HG03108 (cell line): ENCODE measurements at regions not wholly inside any gene's neighbourhood (a gene's known extent, or its start where the extent isn't known, plus 50 kb on each side); places are given as distances from the start of the nearest gene placed in this dataset.

ENCODE experiments used
- ATAC-seq: cut with Tn5 transposase; IDR thresholded peaks from one replicate; pipeline ENCODE4 v1.9.1; 2021; ENCODE audit warnings: moderate library complexity; ENCODE audit not compliant: unreplicated experiment

- no peak for ATAC-seq
These were observed 175.3 kb downstream of the ABHD5 start for GRCh38 chr3:43865887-43866528.

DNA sequence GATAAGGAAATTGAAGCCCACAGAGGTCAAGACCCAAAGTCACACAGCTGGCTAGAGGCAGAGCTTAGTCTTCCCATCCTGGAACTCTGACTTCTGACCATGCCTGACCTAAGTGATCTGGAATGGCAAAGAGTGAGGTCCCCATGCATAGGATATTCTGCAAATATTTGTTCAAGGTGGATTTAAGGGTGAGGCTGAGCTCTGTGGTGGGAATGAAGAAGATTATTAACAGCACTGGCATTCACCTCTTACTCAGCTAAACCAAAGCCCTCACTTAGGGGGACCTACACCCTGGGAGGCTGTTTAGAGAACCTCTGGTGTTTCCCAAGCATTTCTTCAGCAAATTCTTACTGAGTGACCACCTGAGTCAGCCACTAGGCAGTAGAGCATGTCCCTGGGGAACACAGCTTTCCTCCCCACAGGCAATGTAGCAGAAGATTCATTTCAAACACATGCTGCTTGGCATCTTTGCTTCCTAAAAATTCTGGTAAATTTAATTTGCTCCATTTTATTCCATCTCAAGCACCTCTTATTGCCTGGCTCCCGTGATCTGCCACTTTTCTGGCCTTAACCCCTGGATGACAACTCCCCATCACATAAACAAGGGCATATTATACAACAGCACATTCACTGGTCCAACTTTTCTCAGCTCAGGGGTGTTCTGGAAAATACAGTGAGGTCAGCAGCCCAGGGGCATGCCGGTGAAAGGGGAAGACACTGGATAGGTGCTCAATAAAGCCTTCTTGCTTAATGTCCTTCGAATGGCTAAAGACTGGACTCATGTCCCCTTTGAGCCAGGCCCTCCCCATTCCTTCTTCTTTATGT is 176.0 kb downstream of the ABHD5 start:
- ATAC-seq, result no peak

DNA sequence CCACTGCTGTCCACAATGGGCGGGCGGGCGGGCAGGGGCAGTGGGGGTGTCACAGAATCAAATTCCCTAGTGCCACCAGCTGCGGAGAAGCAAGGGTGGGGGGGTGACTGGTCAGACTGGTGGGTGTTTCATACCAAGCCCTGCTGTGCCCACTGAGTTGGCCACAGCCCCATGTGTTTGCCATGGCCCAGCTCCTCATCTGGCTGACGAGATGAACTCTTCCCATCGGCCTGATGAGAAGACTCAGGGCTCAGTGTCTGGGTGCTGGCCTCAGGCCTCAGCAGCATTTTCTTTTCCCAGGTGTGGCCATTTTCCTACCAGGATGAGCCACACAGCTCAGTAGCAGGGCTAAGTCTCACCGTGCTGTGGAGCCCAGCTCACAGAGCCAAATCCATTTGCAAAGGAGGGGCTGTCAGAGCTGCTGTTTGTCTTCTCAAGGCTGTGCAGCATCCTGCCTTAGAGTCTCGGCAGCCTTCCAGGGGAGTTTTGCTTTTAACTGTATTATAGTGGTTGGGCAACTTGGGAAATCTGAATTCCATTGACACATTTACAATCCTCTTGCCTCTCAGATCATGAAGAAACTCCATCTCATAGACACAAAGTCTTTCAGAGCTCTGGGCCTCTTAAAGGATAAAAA is 176.8 kb downstream of the ABHD5 start:
- no peak for ATAC-seq

DNA sequence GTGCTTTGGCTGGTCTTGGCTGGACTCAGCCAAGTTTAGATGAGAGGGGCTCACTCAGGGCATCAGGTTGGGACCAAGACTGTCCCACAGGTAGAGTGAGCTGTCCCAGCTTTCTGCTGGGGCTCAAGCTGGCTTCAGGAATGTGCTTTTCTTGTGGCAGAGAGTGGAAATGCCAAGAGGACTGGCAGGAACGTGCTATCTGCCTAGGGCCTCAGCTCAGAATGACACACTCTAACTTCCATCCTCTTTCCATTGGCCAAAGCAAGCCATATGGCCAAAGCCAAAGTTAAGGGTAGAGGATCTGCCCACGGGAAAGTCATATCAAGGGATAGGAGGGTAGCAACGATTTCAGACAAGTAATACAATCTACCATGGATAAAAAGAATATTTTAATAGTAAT is 178.8 kb downstream of the ABHD5 start:
- ATAC-seq, result no peak

DNA sequence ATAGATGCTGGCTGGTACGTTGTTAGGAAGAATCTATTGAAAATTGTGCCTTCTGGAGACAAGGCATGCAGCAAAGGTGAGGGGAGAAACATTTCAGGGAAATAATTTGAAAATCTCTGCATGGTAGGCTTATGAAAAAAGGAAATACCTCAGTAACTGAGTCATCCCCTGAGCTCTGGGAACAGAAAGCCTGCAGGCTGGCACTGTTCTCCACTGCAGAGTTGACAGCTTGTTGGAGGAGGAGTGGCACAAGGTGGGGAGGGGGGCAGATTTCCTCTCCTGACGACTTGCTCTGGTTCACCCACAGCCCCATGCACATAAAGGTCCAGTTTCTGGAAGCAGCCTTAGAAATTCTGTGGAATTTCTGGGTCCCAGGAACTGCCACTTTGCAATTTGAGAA is 179.4 kb downstream of the ABHD5 start:
- no peak for ATAC-seq

DNA sequence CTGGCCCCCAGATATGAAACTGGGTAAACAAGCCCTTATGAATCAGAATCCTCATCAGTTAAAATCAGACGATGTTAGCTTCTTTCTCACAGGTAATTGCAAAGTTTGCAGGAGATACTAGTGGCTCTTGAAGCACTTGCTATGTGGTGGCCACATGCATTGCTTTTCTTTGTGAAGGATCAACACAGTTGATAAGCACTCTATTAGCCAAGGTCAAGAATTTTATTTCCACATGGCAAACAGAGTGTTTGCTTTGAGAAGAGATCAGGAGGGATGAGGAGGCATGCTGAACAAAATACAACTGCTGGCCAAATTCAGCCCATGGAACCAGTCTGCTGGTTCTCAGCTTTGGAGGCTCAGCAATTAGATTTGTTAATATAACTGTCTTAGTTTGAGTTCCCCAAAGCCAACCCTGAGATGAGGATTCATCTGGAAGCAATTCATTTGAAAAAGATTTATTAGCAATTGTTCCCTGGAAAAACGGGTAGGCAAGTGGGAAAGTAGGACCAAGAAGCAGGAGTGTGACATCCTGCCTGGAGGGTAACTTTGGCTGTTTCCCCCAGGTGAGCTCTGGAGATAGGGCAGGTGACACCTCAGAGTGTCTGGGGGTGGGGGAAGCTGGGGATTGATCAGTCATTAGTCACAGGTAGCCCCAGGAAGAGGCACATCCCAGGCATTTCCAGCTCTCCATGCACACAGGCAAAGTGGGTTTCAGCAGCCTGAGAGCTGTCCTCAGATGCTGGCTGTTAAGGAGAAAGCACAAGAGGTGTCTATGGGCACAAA is 180.3 kb downstream of the ABHD5 start:
- no peak for ATAC-seq

DNA sequence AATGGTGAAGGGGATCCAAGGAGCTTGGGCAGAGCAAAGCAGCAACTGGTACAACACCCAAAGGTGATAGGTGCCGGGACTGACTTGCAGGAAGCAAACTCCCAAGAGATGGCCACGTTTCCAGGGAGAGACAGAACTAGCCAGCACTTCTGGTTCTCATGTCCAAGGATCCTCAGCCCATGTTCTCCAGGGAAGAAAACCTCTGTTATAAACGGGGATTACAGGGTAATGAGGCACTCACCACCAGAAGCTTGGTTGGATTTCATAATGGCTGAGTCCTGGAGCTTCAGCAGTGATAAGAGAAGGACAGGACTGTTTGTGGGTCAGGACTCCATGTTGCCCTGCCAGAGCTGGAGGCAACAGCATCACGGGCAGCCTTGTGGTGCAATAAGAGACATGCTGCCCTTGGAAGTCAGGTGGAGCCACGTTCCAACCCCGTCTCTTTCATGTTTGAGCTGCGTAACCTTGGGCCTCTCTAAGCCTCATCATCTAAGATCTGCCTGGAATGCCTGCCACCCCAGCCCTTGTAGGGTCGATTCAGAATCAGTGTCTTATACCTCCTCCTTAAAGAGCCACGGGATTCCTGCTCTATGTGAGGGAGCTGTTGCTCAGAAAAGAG is 181.0 kb downstream of the ABHD5 start:
- ATAC-seq, result no peak

DNA sequence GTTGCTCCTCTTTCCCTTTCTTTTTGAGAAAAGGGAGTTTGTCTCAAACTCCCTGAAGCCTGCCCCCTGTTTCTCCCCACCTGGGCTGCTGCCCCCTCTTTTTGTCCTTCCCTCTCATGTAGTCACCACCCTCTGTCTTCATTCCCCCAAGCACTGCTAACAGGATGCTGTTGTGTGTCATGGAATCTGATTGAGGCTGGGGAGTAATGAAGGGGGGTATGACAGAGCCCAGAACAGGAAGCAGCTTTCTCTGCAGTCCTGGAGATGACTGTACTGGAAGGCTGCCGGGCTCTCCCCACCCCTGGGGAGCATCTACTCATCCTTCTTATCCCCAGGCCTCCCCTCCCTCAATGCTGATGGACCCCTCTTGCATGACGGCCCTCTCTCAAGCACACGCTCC is 181.6 kb downstream of the ABHD5 start:
- no peak for ATAC-seq

- ATAC-seq, result no peak
These were observed 182.2 kb downstream of the ABHD5 start for GRCh38 chr3:43872901-43873300.

GRCh38 chr3:43873723-43874122 is 183.0 kb downstream of the ABHD5 start:
- ATAC-seq, result no peak

GRCh38 chr3:43874290-43874689 is 183.6 kb downstream of the ABHD5 start:
- ATAC-seq, result no peak

DNA sequence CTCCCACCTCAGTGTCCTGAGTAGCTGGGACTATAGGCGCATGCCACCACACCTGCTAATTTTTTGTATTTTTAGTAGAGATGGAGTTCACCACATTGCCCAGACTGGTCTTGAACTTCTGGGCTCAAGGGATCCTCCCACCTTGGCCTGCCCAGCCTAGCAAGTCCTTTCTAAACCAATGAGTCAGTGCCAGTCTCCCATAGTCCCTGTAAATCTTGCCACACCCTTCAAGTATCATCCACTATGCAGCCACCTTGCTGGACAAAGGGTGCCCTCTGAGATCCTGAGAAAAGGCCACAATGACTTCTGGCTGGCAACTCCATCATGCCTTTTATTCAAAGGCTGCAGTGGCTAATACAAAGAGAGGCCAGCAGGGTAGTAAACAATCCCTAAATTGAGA is 184.0 kb downstream of the ABHD5 start:
- no peak for ATAC-seq

DNA sequence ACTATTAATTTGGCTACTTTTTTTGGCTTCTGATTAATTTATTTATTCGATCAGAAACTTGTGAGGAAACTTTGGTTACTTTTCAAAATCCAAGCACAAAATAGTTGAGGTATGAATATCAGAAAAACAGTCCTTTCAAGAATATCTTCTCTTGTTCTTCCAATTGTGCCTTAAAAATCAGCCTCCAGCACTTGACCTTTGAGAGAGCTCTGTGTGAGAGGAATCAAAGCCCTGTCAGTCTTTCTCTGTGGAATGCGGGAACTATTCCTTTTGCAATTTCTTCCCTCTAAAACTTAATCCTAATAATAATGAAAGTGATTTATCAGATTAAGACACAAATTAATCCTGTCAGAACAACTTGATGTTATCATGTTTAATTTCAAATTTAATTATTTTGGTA is 185.9 kb downstream of the ABHD5 start:
- ATAC-seq, result no peak

- ATAC-seq, result no peak
These were observed 188.4 kb downstream of the ABHD5 start for GRCh38 chr3:43879166-43879565.

DNA sequence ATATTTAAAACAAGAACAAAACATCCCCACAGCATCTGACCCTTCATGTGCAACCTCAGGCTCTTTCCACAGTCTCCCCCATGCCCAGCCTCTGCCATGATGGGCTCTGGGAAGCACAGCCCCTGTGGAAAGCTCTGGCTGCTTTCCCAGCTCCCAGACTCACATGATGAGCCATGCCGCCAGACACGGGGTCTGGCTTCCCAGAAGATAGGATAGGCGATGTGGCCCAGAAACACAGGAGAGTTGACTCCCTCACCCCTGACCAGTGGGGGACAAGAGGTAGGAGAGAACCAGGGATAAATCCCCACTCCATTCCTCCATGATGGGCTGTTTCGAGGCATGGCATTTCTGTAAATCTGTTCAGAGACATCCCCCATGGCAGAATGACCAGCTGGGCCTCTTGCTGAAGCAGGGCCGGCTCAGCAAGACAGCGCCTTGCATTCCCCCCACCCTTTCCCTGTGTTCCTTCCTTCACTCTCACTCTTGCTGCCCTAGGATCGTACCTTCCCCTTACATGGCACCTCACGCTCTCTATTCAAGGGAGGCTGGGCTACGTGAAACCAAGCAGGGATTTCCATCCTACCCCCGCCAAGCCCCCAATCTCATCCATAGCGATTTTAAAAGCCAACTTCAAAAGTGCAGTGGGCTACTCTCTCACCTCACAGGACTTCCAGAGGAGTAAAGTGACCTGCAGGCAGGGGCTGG is 192.4 kb downstream of the ABHD5 start:
- ATAC-seq, result no peak

- no peak for ATAC-seq
These were observed 193.1 kb downstream of the ABHD5 start for GRCh38 chr3:43883729-43884396.

DNA sequence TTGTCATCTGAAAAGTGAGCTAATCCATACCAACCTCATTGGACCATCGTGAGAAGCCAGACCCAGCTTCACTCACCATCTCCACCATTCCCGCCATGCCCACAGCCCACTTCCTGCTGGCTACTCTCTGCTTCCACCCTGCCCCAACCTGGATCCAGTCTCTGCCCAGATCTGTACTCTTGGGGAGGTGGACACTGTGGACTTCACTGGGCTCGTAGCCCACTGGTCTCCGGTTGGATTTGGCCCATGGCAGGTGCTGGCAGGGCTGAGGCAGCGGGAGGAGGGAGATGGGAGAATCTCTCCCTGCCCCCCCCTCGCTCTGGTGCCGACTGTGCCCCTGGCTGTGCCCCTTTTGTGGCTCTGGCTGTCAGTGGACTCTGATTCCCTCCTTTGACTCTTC is 193.8 kb downstream of the ABHD5 start:
- ATAC-seq, result no peak

GRCh38 chr3:43885908-43886618 is 195.3 kb downstream of the ABHD5 start:
- no peak for ATAC-seq

DNA sequence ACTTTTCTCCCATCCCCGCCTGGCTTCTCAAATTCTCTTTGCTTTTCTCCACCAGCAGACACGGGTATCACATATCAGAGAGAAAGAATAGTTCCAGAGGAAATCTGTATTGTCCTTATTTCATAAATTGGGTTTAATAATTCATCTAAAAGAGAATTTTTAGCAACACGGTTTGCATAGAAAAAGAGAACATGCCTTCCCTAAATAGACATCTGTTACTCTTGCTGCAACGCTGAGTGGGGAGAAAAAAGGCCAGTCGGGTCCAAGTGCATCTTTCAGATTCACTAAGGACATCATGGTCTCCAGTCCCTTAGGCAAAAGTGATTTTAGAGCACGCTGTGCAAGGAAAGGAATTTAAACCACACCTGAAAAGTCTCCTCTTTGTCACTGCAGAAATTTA is 201.3 kb downstream of the ABHD5 start:
- ATAC-seq, result no peak
